Mesodermal cell (in vitro differentiated cells): ENCODE measurements at regions not wholly inside any gene's neighbourhood (a gene's known extent, or its start where the extent isn't known, plus 50 kb on each side); places are given as distances from the start of the nearest gene placed in this dataset.
"Not testable (repeated sequence)": the region's sequence is repeated elsewhere in the genome, so short reads cannot be mapped to it uniquely, and the experiment has no call there.

Experiments used
- H3K27ac ChIP-seq: 2 replicates; pipeline ENCODE4 v1.7.0; 2013; ENCODE audit warnings: mild to moderate bottlenecking, low read depth, low read length, moderate library complexity; ENCODE audit not compliant: severe bottlenecking
- H3K36me3 ChIP-seq: 2 replicates; pipeline ENCODE4 v1.7.1; 2013; ENCODE audit warnings: mild to moderate bottlenecking, low read length, moderate library complexity; ENCODE audit not compliant: control insufficient read depth, insufficient read depth
- H3K4me1 ChIP-seq: one replicate; pipeline ENCODE4 v1.7.1; 2013; ENCODE audit warnings: mild to moderate bottlenecking, low read length; ENCODE audit not compliant: insufficient read depth, control insufficient read depth, poor library complexity, severe bottlenecking
- H3K4me3 ChIP-seq: 2 replicates; pipeline ENCODE4 v1.7.0; 2013; ENCODE audit warnings: low read length, control low read depth, mild to moderate bottlenecking; ENCODE audit not compliant: insufficient read depth, poor library complexity, severe bottlenecking; ENCODE audit errors: extremely low read depth
- H3K9me3 ChIP-seq: 2 replicates; pipeline ENCODE4 v1.7.1; 2013; ENCODE audit warnings: mild to moderate bottlenecking, low read length, moderate library complexity; ENCODE audit not compliant: control insufficient read depth
- WGBS, 2 experiments: methylation state at CpG; one replicate each; pipeline ENCODE4 v1.1.5; 2013; ENCODE audit warnings: missing lambda C conversion rate in 2 of 2; ENCODE audit not compliant: insufficient coverage in 2 of 2; 5-methylcytosine and 5-hydroxymethylcytosine counted together

GRCh38 chr2:111373989-111374388, 253.3 kb downstream of the BCL2L11 start:
- H3K36me3 ChIP-seq, H3K27ac ChIP-seq, H3K4me3 ChIP-seq, H3K4me1 ChIP-seq, H3K9me3 ChIP-seq: not testable (repeated sequence)
- 71% methylated on average over 1 of the region's 5 CpGs; no CpG with 5 or more reads in 1 of the 2 experiments for WGBS, 2 experiments

GRCh38 chr2:111374734-111375133, 254.0 kb downstream of the BCL2L11 start:
- WGBS, 2 experiments, result 100% methylated on average over 1 of the region's 3 CpGs; no CpG with 5 or more reads in 1 of the 2 experiments
- H3K4me1 ChIP-seq, result not testable (repeated sequence)

GRCh38 chr2:111375320-111375883, 254.7 kb downstream of the BCL2L11 start:
- not testable (repeated sequence) for H3K27ac ChIP-seq, H3K4me3 ChIP-seq, H3K9me3 ChIP-seq, H3K4me1 ChIP-seq, H3K36me3 ChIP-seq
- WGBS, 2 experiments, result 92 to 100% methylated on average over 2 of the region's 8 CpGs

More at GRCh38 chr2:111374734-111375133, 254.0 kb downstream of the BCL2L11 start:
- not testable (repeated sequence) for H3K4me3 ChIP-seq, H3K27ac ChIP-seq, H3K36me3 ChIP-seq, H3K9me3 ChIP-seq

GRCh38 chr2:111376272-111376970, 255.7 kb downstream of the BCL2L11 start:
- 67% methylated on average over 1 of the region's 9 CpGs; no CpG with 5 or more reads in 1 of the 2 experiments for WGBS, 2 experiments
- not testable (repeated sequence) for H3K4me1 ChIP-seq, H3K9me3 ChIP-seq, H3K36me3 ChIP-seq, H3K27ac ChIP-seq, H3K4me3 ChIP-seq

- 73 to 80% methylated on average over 1 to 3 of the region's 7 CpGs for WGBS, 2 experiments
- not testable (repeated sequence) for H3K4me1 ChIP-seq, H3K36me3 ChIP-seq, H3K9me3 ChIP-seq, H3K4me3 ChIP-seq
- peak overlapping the region; percentile 69 for H3K27ac ChIP-seq
Observed at GRCh38 chr2:111376971-111377352, 256.2 kb downstream of the BCL2L11 start.

- H3K4me1 ChIP-seq, H3K36me3 ChIP-seq, H3K4me3 ChIP-seq, H3K9me3 ChIP-seq: not testable (repeated sequence)
- H3K27ac ChIP-seq, result peak overlapping the region; percentile 69
- WGBS, 2 experiments, result no CpG with 5 or more reads among the region's 13 CpGs
Observed at GRCh38 chr2:111377386-111377959, 256.8 kb downstream of the BCL2L11 start.

- no CpG with 5 or more reads among the region's 3 CpGs for WGBS, 2 experiments
Observed at GRCh38 chr2:111378348-111378747, 257.6 kb downstream of the BCL2L11 start.

GRCh38 chr2:111380733-111381439, 260.2 kb downstream of the BCL2L11 start:
- H3K4me1 ChIP-seq, H3K27ac ChIP-seq, H3K36me3 ChIP-seq, H3K9me3 ChIP-seq, H3K4me3 ChIP-seq: not testable (repeated sequence)
- no CpG with 5 or more reads among the region's 5 CpGs for WGBS, 2 experiments

More at GRCh38 chr2:111378348-111378747, 257.6 kb downstream of the BCL2L11 start:
- H3K4me1 ChIP-seq, H3K36me3 ChIP-seq, H3K27ac ChIP-seq, H3K9me3 ChIP-seq, H3K4me3 ChIP-seq: not testable (repeated sequence)

- not testable (repeated sequence) for H3K4me3 ChIP-seq, H3K9me3 ChIP-seq, H3K4me1 ChIP-seq, H3K27ac ChIP-seq, H3K36me3 ChIP-seq
- 100% methylated on average over 2 of the region's 11 CpGs; no CpG with 5 or more reads in 1 of the 2 experiments for WGBS, 2 experiments
Observed at GRCh38 chr2:111381530-111382306, 261.0 kb downstream of the BCL2L11 start.

GRCh38 chr2:111382507-111382906, 261.8 kb downstream of the BCL2L11 start:
- H3K36me3 ChIP-seq, H3K27ac ChIP-seq, H3K4me1 ChIP-seq, H3K9me3 ChIP-seq, H3K4me3 ChIP-seq: not testable (repeated sequence)
- WGBS, 2 experiments, result 100% methylated on average over 2 of the region's 3 CpGs; no CpG with 5 or more reads in 1 of the 2 experiments
